Mesendoderm (in vitro differentiated cells): ENCODE measurements at regions not wholly inside any gene's neighbourhood (a gene's known extent, or its start where the extent isn't known, plus 50 kb on each side); places are given as distances from the start of the nearest gene placed in this dataset.

Experiments used
- DNase-seq: peaks from one replicate; pipeline ENCODE4 v3.0.0; 2013
- H2AK5ac ChIP-seq: 2 replicates; pipeline ENCODE4 v1.6.1; 2013; ENCODE audit warnings: low read length, inconsistent platforms
- H2BK120ac ChIP-seq: 2 replicates; pipeline ENCODE4 v1.6.1; 2013; ENCODE audit warnings: low read depth, mild to moderate bottlenecking, low read length, moderate library complexity, mixed read lengths
- H2BK15ac ChIP-seq: replicated peaks from 2 replicates; pipeline ENCODE4 v1.6.1; 2013; ENCODE audit warnings: low read depth, mild to moderate bottlenecking, moderate library complexity
- H2BK5ac ChIP-seq: 2 replicates; pipeline ENCODE4 v1.6.1; 2013; ENCODE audit warnings: low read length, inconsistent platforms
- H3K18ac ChIP-seq: 2 replicates; pipeline ENCODE4 v1.6.1; 2013; ENCODE audit warnings: mild to moderate bottlenecking, low read length, mixed read lengths
- H3K23ac ChIP-seq: one replicate; pipeline ENCODE4 v1.6.1; 2013; ENCODE audit warnings: low read length
- H3K27ac ChIP-seq: 2 replicates; pipeline ENCODE4 v1.5.1; 2013; ENCODE audit warnings: low read depth, mild to moderate bottlenecking, inconsistent platforms, low read length, moderate library complexity
- H3K27me3 ChIP-seq: 2 replicates; pipeline ENCODE4 v1.6.1; 2013; ENCODE audit warnings: low read length, control low read depth, mild to moderate bottlenecking, inconsistent platforms; ENCODE audit not compliant: insufficient read depth, poor library complexity
- H3K36me3 ChIP-seq: 2 replicates; pipeline ENCODE4 v1.6.1; 2013; ENCODE audit warnings: low read length, inconsistent platforms; ENCODE audit not compliant: control insufficient read depth, insufficient read depth
- H3K4ac ChIP-seq: one replicate; pipeline ENCODE4 v1.6.1; 2013; ENCODE audit warnings: low read depth, mild to moderate bottlenecking, low read length, moderate library complexity
- H3K4me1 ChIP-seq: 2 replicates; pipeline ENCODE4 v1.6.1; 2013; ENCODE audit warnings: low read depth, low read length, inconsistent platforms; ENCODE audit not compliant: control insufficient read depth
- H3K4me2 ChIP-seq: 2 replicates; pipeline ENCODE4 v1.6.1; 2013; ENCODE audit warnings: low read length
- H3K4me3 ChIP-seq: 2 replicates; pipeline ENCODE4 v1.5.1; 2013; ENCODE audit warnings: mild to moderate bottlenecking, low read length
- H3K56ac ChIP-seq: one replicate; pipeline ENCODE4 v1.6.1; 2013; ENCODE audit warnings: low read length
- H3K79me1 ChIP-seq: 2 replicates; pipeline ENCODE4 v1.6.1; 2013; ENCODE audit warnings: low read length, inconsistent platforms
- H3K79me2 ChIP-seq: 2 replicates; pipeline ENCODE4 v1.6.1; 2013; ENCODE audit warnings: mild to moderate bottlenecking, low read length; ENCODE audit not compliant: control insufficient read depth, insufficient read depth
- H3K9ac ChIP-seq: 2 replicates; pipeline ENCODE4 v1.6.1; 2013; ENCODE audit warnings: low read length, inconsistent platforms
- H4K5ac ChIP-seq: one replicate; pipeline ENCODE4 v1.6.1; 2013; ENCODE audit warnings: low read length
- H4K8ac ChIP-seq: one replicate; pipeline ENCODE4 v1.6.1; 2013; ENCODE audit warnings: low read depth, mild to moderate bottlenecking, control low read depth, low read length, moderate library complexity
- WGBS: extraction: QIAGEN DNeasy Blood & Tissue Kit; methylation state at CpG from one replicate; pipeline ENCODE4 v1.1.7; 2013; ENCODE audit warnings: low lambda C conversion rate, missing lambda C conversion rate; ENCODE audit not compliant: insufficient coverage; ENCODE audit errors: extremely low coverage; 5-methylcytosine and 5-hydroxymethylcytosine counted together

GRCh38 chr7:41877118-41877517 is 174.2 kb upstream of the INHBA start:
- Histone ChIP-seq H2BK5ac (no peak overlapping the region), H4K5ac (no peak overlapping the region), H3K4me2 (no peak overlapping the region), H3K4ac (no peak overlapping the region), H3K9ac (no peak overlapping the region), H3K18ac (no peak overlapping the region), H3K23ac (no peak overlapping the region), H3K36me3 (no peaks in the 10 kb centered on the region), H2BK15ac (no peak overlapping the region), H4K8ac (no peak overlapping the region), H3K27ac (no peak overlapping the region), H3K27me3 (no peaks in the 10 kb centered on the region), H2AK5ac (no peak overlapping the region), H3K79me1 (no peaks in the 10 kb centered on the region), H3K79me2 (no peaks in the 10 kb centered on the region), H3K4me1 (no peaks in the 10 kb centered on the region), H3K4me3 (no peak overlapping the region), H2BK120ac (no peak overlapping the region), H3K56ac (no peak overlapping the region)
- no peak for DNase-seq
- WGBS: no CpG with 5 or more reads among the region's 7 CpGs

- no CpG with 5 or more reads among the region's 6 CpGs for WGBS
- Histone ChIP-seq H3K27ac (no peak overlapping the region), H3K4ac (no peak overlapping the region)
These were observed 172.6 kb upstream of the INHBA start for GRCh38 chr7:41875513-41875912.

GRCh38 chr7:41874201-41874785 is 171.4 kb upstream of the INHBA start:
- no peak overlapping the region for H2BK5ac ChIP-seq
- H3K27me3 ChIP-seq: no peaks in the 10 kb centered on the region
- H3K4me1 ChIP-seq: no peaks in the 10 kb centered on the region
- H3K79me1 ChIP-seq: no peaks in the 10 kb centered on the region
- peak; percentile 19 for DNase-seq
- no CpG with 5 or more reads among the region's 3 CpGs for WGBS
- H4K5ac ChIP-seq: no peak overlapping the region
- H3K79me2 ChIP-seq: no peaks in the 10 kb centered on the region
- no peak overlapping the region for H3K23ac ChIP-seq
- H3K56ac ChIP-seq: no peak overlapping the region
- H3K4me3 ChIP-seq: no peak overlapping the region
- H3K27ac ChIP-seq: no peak overlapping the region
- no peak overlapping the region for H4K8ac ChIP-seq
- H3K18ac ChIP-seq: no peak overlapping the region
- H3K4me2 ChIP-seq: no peak overlapping the region
- H2BK120ac ChIP-seq: no peak overlapping the region
- no peak overlapping the region for H3K4ac ChIP-seq
- no peak overlapping the region for H2AK5ac ChIP-seq
- H3K9ac ChIP-seq: no peak overlapping the region
- H3K36me3 ChIP-seq: no peaks in the 10 kb centered on the region
- no peak overlapping the region for H2BK15ac ChIP-seq

More at GRCh38 chr7:41875513-41875912, 172.6 kb upstream of the INHBA start:
- H3K79me1 ChIP-seq: no peaks in the 10 kb centered on the region
- no peak overlapping the region for H3K56ac ChIP-seq
- H3K4me3 ChIP-seq: no peak overlapping the region
- no peaks in the 10 kb centered on the region for H3K79me2 ChIP-seq
- no peak overlapping the region for H2BK5ac ChIP-seq
- no peaks in the 10 kb centered on the region for H3K36me3 ChIP-seq
- H3K23ac ChIP-seq: no peak overlapping the region
- H3K4me1 ChIP-seq: no peaks in the 10 kb centered on the region
- no peak overlapping the region for H3K4me2 ChIP-seq
- DNase-seq: no peak
- no peak overlapping the region for H3K18ac ChIP-seq
- no peak overlapping the region for H4K8ac ChIP-seq
- H2BK15ac ChIP-seq: no peak overlapping the region
- no peaks in the 10 kb centered on the region for H3K27me3 ChIP-seq
- no peak overlapping the region for H4K5ac ChIP-seq
- no peak overlapping the region for H2BK120ac ChIP-seq
- H3K9ac ChIP-seq: no peak overlapping the region
- no peak overlapping the region for H2AK5ac ChIP-seq

GRCh38 chr7:41873741-41874140 is 170.9 kb upstream of the INHBA start:
- Histone ChIP-seq H2AK5ac (no peak overlapping the region), H4K8ac (no peak overlapping the region), H3K79me1 (no peaks in the 10 kb centered on the region), H3K79me2 (no peaks in the 10 kb centered on the region), H4K5ac (no peak overlapping the region), H3K9ac (no peak overlapping the region), H3K4me1 (no peaks in the 10 kb centered on the region), H3K4ac (no peak overlapping the region), H3K27ac (no peak overlapping the region), H2BK5ac (no peak overlapping the region), H3K23ac (no peak overlapping the region), H2BK120ac (no peak overlapping the region), H3K18ac (no peak overlapping the region), H3K36me3 (no peaks in the 10 kb centered on the region), H2BK15ac (no peak overlapping the region), H3K56ac (no peak overlapping the region), H3K4me3 (no peak overlapping the region), H3K27me3 (no peaks in the 10 kb centered on the region), H3K4me2 (no peak overlapping the region)
- no CpG with 5 or more reads among the region's 2 CpGs for WGBS
- DNase-seq: no peak

- no peaks in the 10 kb centered on the region for H3K27me3 ChIP-seq
- H3K9ac ChIP-seq: no peak overlapping the region
- H3K36me3 ChIP-seq: no peaks in the 10 kb centered on the region
- no peak overlapping the region for H3K4me2 ChIP-seq
- H2AK5ac ChIP-seq: no peak overlapping the region
- no peak for DNase-seq
- H3K79me2 ChIP-seq: no peaks in the 10 kb centered on the region
- no peak overlapping the region for H2BK15ac ChIP-seq
- H4K5ac ChIP-seq: no peak overlapping the region
- H3K79me1 ChIP-seq: no peaks in the 10 kb centered on the region
- H3K18ac ChIP-seq: no peak overlapping the region
- H4K8ac ChIP-seq: no peak overlapping the region
- H2BK120ac ChIP-seq: no peak overlapping the region
- no peak overlapping the region for H3K56ac ChIP-seq
- H2BK5ac ChIP-seq: no peak overlapping the region
- H3K4ac ChIP-seq: no peak overlapping the region
- H3K23ac ChIP-seq: no peak overlapping the region
- no peak overlapping the region for H3K27ac ChIP-seq
- H3K4me1 ChIP-seq: no peaks in the 10 kb centered on the region
- no CpG with 5 or more reads among the region's 1 CpG for WGBS
- H3K4me3 ChIP-seq: no peak overlapping the region
These were observed 170.1 kb upstream of the INHBA start for GRCh38 chr7:41872966-41873365.

GRCh38 chr7:41870461-41871138 is 167.7 kb upstream of the INHBA start:
- Histone ChIP-seq H3K79me2 (no peaks in the 10 kb centered on the region), H3K36me3 (no peaks in the 10 kb centered on the region), H2BK5ac (no peak overlapping the region), H3K4me2 (no peak overlapping the region), H4K5ac (no peak overlapping the region), H3K27ac (no peak overlapping the region), H3K23ac (no peak overlapping the region), H3K4me1 (no peaks in the 10 kb centered on the region), H3K79me1 (no peaks in the 10 kb centered on the region), H2BK120ac (no peak overlapping the region), H3K27me3 (no peaks in the 10 kb centered on the region), H3K4me3 (no peak overlapping the region), H3K4ac (no peak overlapping the region), H3K9ac (no peak overlapping the region), H4K8ac (no peak overlapping the region), H3K18ac (no peak overlapping the region), H3K56ac (no peak overlapping the region), H2BK15ac (no peak overlapping the region), H2AK5ac (no peak overlapping the region)
- no CpG with 5 or more reads among the region's 1 CpG for WGBS
- no peak for DNase-seq
